Stimulated activated CD4-positive, alpha-beta T cell treated with anti-CD3 and anti-CD28 coated beads, Interleukin-12 subunit alpha, Interleukin-12 subunit beta, amount 100 ng/mL, for 4 hours (primary cell): ENCODE measurements at regions not wholly inside any gene's neighbourhood (a gene's known extent, or its start where the extent isn't known, plus 50 kb on each side); places are given as distances from the start of the nearest gene placed in this dataset.
A peak's percentile ranks its signal among the peaks of the same experiment; 100 is the strongest.
"Not testable (repeated sequence)": the region's sequence is repeated elsewhere in the genome, so short reads cannot be mapped to it uniquely, and the experiment has no call there.

ENCODE experiments used
- DNase-seq: peaks from one replicate; pipeline ENCODE4 v3.0.0-alpha.2; 2020

GRCh38 chr9:135343837-135344522, 135.6 kb upstream of the PPP1R26 start:
- peak; percentile 54 for DNase-seq

GRCh38 chr9:135344523-135344901, 135.1 kb upstream of the PPP1R26 start:
- no peak for DNase-seq

DNA sequence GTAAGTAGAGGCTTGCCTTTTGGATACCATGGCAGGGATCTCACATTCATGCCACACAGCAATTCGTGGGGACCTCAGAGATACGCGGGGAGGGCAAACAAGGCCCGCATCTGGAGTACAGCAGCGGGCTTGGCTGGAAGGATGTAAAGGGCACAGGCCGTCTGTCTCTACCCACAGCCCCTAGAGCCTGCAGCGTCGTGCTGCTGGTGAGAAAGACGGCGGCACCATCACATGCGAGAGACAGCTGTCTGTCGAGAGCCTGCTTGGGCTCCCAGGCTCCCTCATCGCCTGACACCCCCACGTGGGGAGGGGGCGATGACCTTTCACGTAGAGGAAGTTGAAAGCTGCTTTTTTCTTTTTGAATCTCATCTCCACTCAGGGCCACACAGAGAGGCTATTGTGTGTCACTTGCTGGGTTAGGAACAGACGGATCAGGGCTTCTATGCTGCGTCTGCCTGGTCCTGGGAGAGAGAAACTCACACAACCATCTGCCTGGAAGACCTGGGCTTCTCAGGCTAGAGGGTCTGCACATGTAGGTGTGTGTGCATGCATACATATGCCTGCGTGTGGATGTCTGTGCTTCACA, 134.6 kb upstream of the PPP1R26 start:
- no peak for DNase-seq

DNA sequence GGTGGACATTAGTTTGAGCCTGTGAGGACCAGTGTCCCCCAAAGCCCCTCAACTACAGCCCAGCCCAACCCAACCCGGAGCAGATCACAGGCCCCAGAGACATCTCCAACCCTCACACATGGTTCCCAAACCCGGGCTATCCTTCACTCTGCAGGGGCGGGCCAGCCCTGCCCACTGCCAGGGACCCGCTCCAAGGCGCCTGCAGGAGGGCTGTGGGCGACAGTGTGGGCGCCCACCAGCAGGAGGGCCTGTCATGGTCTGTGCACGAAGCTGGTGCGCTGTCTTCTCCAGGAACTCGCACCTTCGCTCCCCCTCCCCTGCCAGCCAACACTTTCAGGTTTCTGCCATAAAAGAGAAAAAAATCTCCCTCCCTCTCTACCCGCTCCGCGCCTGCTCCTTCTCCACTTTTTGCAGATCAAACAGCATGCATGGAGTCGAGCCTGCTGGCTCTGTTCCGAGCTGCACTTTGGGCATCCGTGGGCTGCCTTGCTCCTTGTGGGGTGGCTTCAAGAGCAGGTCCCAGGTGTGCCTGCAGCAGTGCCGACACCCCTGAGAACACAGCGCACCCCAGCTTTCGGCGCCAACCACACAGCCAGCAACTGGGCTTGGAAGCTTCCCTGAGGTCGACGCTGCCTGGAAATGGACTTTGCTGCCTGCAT, 133.7 kb upstream of the PPP1R26 start:
- no peak for DNase-seq

- DNase-seq: no peak
Measured at GRCh38 chr9:135346438-135347050, 133.0 kb upstream of the PPP1R26 start.

GRCh38 chr9:135347461-135347860, 132.1 kb upstream of the PPP1R26 start:
- DNase-seq: no peak

DNA sequence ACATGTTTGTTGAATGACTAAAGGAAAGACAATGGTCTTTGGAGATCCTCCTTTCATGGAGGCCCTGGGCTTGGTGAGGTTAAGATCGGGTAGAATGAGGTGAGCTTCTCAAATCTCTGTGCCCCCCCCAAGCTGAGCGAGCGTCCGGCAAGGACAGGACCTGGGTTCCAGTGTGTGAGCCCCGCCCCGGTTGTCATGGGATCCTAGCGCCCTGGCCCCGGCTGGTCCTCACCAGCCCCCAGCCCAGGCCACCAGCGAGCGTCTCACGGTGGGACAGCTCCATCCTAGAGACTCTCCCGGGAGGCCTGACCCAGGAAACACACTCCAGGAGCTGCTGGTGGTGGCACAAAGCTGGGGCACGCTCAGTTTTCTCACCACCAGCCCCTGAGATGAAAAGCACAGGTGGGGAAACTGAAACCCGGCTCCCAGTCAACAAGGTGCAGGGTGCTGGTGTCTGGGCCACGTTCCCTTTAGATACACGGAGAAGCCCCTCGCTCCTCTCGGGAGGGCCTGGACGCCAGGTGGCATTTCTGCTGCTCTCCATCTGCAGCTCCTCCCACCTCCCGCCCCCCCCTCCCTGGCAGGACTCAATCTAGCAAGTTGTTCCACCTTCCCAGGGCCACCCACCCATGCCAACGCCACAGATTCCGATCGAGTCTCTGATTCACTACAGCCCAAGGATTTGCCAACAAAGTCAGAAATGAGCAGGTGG, 131.3 kb upstream of the PPP1R26 start:
- no peak for DNase-seq

DNA sequence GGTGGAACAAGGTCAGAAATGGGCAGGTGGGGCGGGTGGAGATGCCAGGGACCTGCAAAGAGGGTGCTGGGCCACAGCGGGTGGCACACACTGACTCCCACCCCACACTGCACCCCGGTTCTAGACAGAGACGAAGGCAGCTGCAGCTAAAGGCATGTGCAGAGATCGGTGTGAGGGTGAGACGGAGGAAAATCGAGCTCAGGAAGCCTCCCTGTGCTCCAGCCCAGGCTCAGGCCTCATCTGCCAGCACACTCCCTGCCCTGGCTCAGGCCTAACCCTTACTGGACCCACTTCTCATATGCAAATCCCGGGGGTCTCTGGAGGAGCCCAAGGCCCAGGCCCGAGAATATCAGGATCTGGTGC, 130.8 kb upstream of the PPP1R26 start:
- no peak for DNase-seq

DNA sequence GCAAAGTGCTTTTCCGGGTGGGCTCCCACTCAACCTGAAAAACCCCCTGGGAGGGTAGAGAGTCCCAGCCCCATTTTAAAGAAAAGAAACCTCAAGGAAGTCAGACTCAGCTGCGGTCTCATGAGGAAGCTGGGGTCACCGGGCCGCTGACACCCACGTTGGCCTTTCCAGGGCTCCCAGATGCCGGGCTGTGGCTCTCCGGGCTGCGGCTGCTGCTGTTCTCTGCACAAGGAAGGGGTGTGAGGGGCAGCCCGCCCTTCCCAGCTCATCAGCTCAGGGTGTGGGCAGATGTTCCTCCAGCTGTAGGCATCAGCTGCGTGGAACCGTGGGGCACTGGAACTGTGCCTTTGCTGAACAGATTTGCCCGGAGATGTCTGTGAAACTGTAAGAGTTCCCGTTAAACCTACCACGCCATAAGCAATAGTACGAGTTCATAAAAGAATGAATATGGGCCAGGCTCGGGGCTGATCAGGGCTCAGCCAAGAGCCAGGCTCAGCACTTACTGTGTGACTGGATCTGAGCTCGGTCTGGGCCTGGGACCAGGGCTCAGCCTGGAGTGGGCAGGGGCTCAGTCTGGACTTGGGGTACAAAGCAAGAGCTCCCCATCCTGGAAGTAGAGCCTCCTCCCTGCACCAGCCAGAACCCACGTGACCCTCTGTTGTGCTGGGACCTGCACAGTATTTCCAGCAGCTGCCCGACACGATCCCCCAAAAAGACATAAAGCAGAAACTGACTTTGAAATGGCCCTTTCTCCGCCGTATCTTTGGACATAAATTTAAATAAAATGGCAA, 130.2 kb upstream of the PPP1R26 start:
- DNase-seq: no peak

DNA sequence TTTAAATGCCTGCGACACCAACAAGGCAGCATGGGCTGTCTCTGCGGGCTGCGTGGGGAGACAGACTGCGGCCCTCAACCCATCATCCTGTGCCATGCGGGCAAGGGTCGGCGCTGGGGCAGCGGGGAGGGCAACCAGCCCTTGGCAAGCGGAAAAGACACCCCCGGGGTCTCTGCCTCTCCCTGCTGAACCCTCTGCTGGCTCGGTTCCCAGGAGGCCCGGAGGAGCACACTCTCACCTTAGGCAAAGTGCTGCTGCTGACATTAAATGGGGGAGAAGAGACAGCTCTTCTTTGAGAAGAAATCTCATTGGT, 129.6 kb upstream of the PPP1R26 start:
- no peak for DNase-seq

- no peak for DNase-seq
Measured at GRCh38 chr9:135353935-135354334, 125.6 kb upstream of the PPP1R26 start.

- no peak for DNase-seq
Measured at GRCh38 chr9:135355521-135356011, 124.0 kb upstream of the PPP1R26 start.

DNA sequence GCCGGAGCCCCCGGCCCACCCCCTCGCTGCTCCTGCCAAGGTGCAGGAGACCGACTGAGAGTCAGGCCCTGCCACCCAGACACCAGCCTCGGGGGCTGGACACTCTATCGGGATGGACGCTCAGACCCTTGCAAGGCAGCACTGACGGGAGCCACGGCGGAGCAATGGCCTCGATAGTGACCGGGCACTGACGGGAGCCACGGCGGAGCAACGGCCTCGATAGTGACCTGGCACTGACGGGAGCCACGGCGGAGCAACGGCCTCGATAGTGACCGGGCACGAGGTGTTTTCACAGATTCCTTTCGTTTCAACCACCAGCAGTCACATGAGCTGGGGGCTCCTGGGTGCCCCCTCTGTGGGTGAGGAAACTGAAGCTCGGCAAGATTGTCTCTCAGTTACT, 123.6 kb upstream of the PPP1R26 start:
- DNase-seq: no peak

DNA sequence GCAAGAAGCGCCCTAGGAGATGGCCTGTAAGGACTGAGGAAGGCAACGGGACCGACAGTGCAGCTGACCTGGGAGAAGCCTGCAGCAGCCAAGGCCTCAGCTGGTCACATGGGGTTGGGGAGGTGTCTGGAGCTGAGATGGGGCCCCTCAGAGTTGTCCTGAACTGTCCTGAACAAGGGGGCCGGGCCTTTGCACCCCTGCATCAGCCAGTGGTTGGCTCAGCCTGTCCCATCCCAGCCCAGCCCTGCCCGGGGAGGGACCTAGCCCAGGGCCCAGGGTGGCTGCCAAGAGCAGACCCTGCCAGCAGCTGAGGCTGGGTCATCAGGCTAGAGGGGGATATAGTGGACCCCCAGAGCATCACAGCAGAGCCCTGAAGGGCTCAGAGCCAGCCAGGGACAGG, 122.8 kb upstream of the PPP1R26 start:
- DNase-seq: no peak

GRCh38 chr9:135357863-135358551, 121.6 kb upstream of the PPP1R26 start:
- DNase-seq: no peak

GRCh38 chr9:135358552-135358940, 121.0 kb upstream of the PPP1R26 start:
- DNase-seq: no peak

GRCh38 chr9:135359764-135360163, 119.8 kb upstream of the PPP1R26 start:
- no peak for DNase-seq

- DNase-seq: no peak
Measured at GRCh38 chr9:135360617-135361016, 119.0 kb upstream of the PPP1R26 start.

GRCh38 chr9:135361668-135362067, 117.9 kb upstream of the PPP1R26 start:
- DNase-seq: not testable (repeated sequence)

- DNase-seq: no peak
Measured at GRCh38 chr9:135363596-135363995, 116.0 kb upstream of the PPP1R26 start.

DNA sequence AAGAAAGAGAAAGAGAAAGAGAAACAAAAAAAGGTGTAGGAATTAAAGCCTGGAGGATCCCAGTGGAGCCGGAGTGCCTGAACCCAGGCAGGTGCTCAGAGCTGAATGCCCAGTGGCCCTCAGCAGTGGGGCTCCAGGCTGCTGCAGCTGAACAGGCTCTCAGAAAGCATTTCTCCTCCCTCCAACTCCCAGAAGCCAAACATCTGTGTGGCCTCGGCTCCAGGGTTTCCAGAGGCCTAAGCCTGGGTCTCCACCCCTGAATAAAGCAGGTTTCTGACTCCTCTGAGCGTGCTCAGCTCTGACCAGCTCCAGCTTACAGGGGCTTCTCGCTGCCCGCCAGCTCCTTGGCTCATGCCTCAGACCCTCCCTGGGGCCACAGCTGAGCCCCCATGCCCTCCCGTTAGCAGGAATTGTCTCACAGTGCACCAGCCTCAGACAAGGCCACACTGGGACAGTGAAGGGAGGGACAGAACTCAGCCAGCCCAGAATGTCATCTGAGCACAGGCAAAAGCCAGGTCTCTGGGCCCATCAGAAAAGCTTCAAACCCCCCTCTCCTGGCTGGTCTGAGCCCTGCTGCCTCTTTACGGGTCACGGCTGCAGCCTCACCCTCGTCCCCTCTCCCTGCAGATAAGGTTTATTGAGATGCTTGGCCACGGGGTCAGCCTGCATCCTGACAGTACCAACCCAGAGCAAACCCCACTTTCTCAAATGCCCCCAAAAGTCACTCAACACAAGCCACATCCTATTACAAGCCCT, 114.4 kb upstream of the PPP1R26 start:
- DNase-seq: no peak
